ENCODE measurements at regions not wholly inside any gene's neighbourhood (a gene's known extent, or its start where the extent isn't known, plus 50 kb on each side); places are given as distances from the start of the nearest gene placed in this dataset.

DNA sequence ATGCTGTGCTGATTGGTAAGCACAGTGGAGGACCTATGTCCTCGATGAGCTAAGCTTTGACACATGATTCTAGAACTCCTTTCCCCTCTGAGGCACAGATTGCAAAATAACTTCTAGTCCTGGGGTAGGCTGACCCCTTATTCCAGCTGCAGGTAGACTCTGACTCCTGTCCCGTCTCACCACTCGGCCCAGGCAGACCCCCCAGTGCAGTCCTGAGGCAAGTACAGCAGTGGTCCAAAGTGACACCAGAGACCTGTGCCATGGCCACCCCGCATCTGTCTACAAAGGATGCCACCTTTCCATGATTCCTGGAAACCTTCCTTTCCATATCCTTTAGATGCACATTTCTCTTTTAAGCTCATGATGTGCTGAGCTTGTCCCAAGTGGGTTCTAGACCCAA lies 482.5 kb downstream of the ZNF536 start:
- DNase-seq (ENCODE audit: low read depth), result no peak
- no peak overlapping the region for H3K4me3 ChIP-seq (ENCODE audit: low read depth, low read length)
- TF ChIP-seq, protein P1, sequence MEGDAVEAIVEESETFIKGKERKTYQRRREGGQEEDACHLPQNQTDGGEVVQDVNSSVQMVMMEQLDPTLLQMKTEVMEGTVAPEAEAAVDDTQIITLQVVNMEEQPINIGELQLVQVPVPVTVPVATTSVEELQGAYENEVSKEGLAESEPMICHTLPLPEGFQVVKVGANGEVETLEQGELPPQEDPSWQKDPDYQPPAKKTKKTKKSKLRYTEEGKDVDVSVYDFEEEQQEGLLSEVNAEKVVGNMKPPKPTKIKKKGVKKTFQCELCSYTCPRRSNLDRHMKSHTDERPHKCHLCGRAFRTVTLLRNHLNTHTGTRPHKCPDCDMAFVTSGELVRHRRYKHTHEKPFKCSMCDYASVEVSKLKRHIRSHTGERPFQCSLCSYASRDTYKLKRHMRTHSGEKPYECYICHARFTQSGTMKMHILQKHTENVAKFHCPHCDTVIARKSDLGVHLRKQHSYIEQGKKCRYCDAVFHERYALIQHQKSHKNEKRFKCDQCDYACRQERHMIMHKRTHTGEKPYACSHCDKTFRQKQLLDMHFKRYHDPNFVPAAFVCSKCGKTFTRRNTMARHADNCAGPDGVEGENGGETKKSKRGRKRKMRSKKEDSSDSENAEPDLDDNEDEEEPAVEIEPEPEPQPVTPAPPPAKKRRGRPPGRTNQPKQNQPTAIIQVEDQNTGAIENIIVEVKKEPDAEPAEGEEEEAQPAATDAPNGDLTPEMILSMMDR (conservative IDR thresholded peaks at IDR 0.05; ENCODE audit: low read depth, low read length), result no peak

- no peak overlapping the region for H3K4me3 ChIP-seq (ENCODE audit: low read depth, low read length)
- TF ChIP-seq, protein P1 (conservative IDR thresholded peaks at IDR 0.05; ENCODE audit: low read depth, low read length), result no peak
- no peak for DNase-seq (ENCODE audit: low read depth)
Observed at GRCh38 chr19:30854207-30854606, 482.0 kb downstream of the ZNF536 start.

DNA sequence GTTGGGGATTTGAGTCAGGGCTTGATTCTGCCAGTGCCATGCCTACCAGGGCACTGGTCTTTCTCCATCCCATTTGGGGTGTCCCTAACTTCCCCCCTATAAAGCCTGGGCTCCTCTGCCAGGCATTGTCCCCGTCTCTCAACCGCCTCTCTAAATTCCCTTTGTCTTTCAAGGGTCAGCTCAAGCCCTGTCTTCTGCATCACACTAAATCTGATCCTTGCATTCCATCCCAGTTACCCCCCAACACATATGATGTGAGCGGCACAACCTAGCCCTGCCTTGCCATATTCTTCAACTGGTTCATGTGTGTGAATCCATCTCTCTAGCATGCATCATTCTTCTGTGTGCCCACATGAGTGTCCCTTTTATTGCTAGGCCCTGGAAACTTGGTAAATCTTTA lies 480.9 kb downstream of the ZNF536 start:
- no peak for DNase-seq (ENCODE audit: low read depth)
- no peak overlapping the region for H3K4me3 ChIP-seq (ENCODE audit: low read depth, low read length)
- TF ChIP-seq, protein P1 (conservative IDR thresholded peaks at IDR 0.05; ENCODE audit: low read depth, low read length), result no peak

DNA sequence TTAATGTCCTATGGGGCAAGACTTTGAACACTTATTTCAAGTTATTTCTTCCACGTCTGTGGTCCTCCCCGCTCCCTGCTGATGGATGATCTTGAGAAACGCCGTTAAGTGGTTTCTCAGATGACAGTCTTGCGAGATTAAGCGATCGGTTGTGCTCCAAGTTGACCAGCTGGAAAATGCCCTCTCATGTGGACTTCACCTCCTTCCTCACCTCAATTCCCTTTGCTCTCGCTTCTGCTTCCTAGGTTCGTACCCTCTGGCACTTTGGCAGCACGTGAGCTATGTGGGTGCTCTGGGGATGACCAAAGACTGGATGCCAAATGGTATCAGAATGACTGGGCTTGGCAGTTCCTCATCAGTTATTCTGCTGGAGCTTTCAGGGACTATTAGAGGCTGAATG lies 480.0 kb downstream of the ZNF536 start:
- DNase-seq (ENCODE audit: low read depth), result no peak
- TF ChIP-seq, protein P1 (conservative IDR thresholded peaks at IDR 0.05; ENCODE audit: low read depth, low read length), result no peak
- no peak overlapping the region for H3K4me3 ChIP-seq (ENCODE audit: low read depth, low read length)

DNA sequence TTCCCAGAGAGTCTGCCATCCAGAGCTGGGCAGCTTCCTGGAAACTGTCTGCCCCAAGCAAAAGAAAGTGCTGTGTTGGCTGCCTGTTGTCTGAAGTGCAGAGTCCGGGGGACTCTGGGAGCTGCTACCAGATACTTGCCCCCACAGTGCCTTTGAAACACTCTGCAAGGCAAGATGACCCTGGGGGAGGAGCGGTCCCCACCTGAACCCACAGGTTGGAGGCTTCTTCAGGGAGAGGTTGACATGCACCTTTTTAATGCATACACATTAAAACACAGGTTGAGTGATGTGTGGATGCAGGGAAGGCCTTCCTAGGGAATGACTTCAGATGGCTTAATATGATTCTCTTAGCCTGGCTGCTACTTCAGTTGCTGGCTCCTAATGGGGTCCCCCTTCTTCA lies 479.5 kb downstream of the ZNF536 start:
- H3K4me3 ChIP-seq (ENCODE audit: low read depth, low read length), result no peak overlapping the region
- TF ChIP-seq, protein P1 (conservative IDR thresholded peaks at IDR 0.05; ENCODE audit: low read depth, low read length), result no peak
- DNase-seq (ENCODE audit: low read depth), result no peak

DNA sequence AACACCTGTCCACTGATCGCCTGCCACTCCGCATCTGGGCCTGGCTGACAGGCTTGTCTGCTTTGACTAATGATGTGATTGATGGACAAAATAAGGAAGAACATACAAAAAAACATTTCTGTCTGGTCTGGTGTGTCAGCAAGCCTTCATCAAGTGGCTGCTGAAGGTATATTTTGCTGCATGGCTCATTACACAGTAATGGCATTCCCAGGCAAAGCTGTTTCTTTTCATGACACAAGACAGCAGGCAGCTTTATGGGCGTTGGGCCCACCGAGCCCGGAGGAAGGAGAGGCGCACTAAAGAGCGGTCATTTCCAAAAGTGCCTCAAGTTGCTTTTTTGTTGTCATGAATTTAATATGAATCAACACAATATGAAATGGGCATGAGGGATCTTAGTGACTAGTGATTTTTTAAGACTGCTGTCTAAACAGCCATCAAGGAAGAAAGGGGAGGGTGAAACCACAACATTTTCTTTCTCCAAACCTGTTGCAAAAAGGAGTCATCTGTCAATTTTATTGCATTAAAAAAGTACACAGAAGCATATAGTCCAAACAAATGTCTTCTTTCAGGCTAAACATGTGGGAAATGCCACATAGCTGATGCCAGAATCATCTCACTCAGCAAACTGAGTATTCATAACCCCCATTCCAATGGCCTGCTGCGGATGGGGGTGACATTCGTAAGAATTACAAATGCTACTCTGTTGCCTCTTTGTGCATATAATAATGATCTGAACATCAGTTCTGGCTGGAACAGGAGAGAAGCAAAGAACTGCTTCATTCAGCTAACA lies 476.6 kb downstream of the ZNF536 start:
- TF ChIP-seq, protein P1 (conservative IDR thresholded peaks at IDR 0.05; ENCODE audit: low read depth, low read length), result no peak
- no peak overlapping the region for H3K4me3 ChIP-seq (ENCODE audit: low read depth, low read length)
- no peak for DNase-seq (ENCODE audit: low read depth)

DNA sequence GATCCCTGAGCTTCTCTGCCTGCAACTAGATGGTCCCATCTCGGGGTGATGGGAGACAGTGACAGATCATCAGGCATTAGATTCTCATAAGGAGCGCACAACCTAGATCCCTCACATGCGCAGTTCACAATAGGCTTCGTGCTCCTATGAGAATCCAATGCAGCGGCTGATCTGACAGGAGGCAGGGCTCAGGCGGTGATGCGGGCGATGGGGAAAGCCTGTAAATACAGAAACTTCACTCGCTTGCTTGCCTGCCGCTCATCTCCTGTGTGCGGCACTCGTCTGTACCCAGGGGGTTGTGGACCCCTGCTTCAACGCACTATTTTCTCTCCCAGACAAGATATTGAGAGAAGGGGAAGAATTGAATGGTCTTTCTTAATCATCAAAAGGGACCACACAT lies 473.9 kb downstream of the ZNF536 start:
- no peak overlapping the region for H3K4me3 ChIP-seq (ENCODE audit: low read depth, low read length)
- TF ChIP-seq, protein P1 (conservative IDR thresholded peaks at IDR 0.05; ENCODE audit: low read depth, low read length), result no peak
- DNase-seq (ENCODE audit: low read depth), result no peak

Measured in choroid plexus epithelial cell (primary cell).